Lower leg skin (tissue), 3 donors: ENCODE measurements at regions not wholly inside any gene's neighbourhood (a gene's known extent, or its start where the extent isn't known, plus 50 kb on each side); places are given as distances from the start of the nearest gene placed in this dataset.

Experiments
- POLR2A ChIP-seq, 2 donors: fragments of 450-650 bp; IDR thresholded peaks; one replicate each; pipeline ENCODE4 v1.6.1; 2016 to 2017; ENCODE audit warnings: antibody characterized with exemption in 2 of 2, mild to moderate bottlenecking in 1 of 2, moderate library complexity in 1 of 2
- TF ChIP-seq, protein P1 (sequence below), 3 donors: fragments of 450-650 bp; IDR thresholded peaks; one replicate each; pipeline ENCODE4 v1.5.1; 2016; ENCODE audit warnings: antibody characterized with exemption in 3 of 3, mild to moderate bottlenecking in 3 of 3, moderate library complexity in 2 of 3

DNA sequence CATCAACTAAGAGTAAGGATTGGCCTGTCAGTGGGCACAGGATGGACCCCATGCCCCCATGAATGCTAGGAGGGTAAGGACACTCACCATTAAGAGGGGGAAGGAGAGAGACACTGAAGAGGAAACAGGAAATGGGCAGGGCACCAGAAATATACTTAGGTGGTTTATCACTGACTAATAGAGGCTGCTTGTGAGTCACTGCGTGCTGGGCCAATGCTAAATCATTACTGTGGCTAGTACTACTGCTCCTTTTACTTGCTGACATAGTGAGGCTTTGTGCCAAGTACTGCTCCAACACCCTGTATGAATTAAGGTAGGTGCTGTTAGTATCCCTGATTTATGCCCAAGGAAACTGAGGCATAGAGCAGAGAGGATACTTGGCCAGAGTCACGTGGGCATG is 130.4 kb upstream of the FRMPD4 start:
- TF ChIP-seq POLR2A (IDR thresholded peaks at IDR 0.05), result no peak
- TF ChIP-seq, protein P1, sequence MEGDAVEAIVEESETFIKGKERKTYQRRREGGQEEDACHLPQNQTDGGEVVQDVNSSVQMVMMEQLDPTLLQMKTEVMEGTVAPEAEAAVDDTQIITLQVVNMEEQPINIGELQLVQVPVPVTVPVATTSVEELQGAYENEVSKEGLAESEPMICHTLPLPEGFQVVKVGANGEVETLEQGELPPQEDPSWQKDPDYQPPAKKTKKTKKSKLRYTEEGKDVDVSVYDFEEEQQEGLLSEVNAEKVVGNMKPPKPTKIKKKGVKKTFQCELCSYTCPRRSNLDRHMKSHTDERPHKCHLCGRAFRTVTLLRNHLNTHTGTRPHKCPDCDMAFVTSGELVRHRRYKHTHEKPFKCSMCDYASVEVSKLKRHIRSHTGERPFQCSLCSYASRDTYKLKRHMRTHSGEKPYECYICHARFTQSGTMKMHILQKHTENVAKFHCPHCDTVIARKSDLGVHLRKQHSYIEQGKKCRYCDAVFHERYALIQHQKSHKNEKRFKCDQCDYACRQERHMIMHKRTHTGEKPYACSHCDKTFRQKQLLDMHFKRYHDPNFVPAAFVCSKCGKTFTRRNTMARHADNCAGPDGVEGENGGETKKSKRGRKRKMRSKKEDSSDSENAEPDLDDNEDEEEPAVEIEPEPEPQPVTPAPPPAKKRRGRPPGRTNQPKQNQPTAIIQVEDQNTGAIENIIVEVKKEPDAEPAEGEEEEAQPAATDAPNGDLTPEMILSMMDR (IDR thresholded peaks at IDR 0.05), result no peak
